ENCODE measurements at regions not wholly inside any gene's neighbourhood (a gene's known extent, or its start where the extent isn't known, plus 50 kb on each side); places are given as distances from the start of the nearest gene placed in this dataset.

DNA sequence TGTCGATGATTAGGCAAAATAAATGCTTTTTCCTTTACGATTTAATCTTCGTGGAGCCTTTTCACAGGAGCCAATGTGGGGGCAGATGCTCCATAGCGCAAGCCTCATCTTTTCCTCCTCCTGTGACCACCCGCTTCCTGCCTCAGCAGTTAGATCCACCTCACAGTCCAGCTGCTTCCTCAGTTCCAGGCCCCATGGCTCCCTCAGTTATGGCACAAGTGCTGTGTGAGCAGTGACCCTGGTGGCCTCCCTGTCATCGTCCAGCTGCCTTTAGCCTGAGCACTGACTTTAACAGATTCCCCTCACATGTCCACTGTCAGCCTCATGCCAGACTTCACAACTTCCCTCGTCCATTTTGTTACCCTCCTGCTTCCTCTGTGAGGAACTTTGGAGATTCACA is 424.6 kb upstream of the GBE1 start:
- no peak for TF ChIP-seq CTCF (IDR thresholded peaks at IDR 0.05; ENCODE audit: insufficient read depth, low read length, poor library complexity, severe bottlenecking)
- no peak for TF ChIP-seq EZH2phosphoT487 (conservative IDR thresholded peaks at IDR 0.05; ENCODE audit: low read length)

Data from SU-DHL-6 (cell line).